ENCODE measurements at regions not wholly inside any gene's neighbourhood (a gene's known extent, or its start where the extent isn't known, plus 50 kb on each side); places are given as distances from the start of the nearest gene placed in this dataset.

- no peak overlapping the region for H3K27ac Mint-ChIP-seq (ENCODE audit: unreplicated experiment)
- DNase-seq (ENCODE audit: low spot score), result no peak
- H3K4me3 Mint-ChIP-seq (ENCODE audit: unreplicated experiment), result no peak overlapping the region
- H3K9me3 Mint-ChIP-seq (ENCODE audit: unreplicated experiment), result no peaks in the 10 kb centered on the region
- TF ChIP-seq CTCF (IDR thresholded peaks at IDR 0.05; ENCODE audit: unreplicated experiment), result no peak
- H3K27me3 Mint-ChIP-seq (ENCODE audit: unreplicated experiment), result peaks cover 2% of the 10 kb centered on the region
- no peaks in the 10 kb centered on the region for H3K36me3 Mint-ChIP-seq (ENCODE audit: low read depth, unreplicated experiment)
- H3K4me1 Mint-ChIP-seq (ENCODE audit: unreplicated experiment), result peaks cover 8% of the 10 kb centered on the region
These were observed 111.6 kb upstream of the ANO1 start for GRCh38 chr11:69966583-69966835.

GRCh38 chr11:69966910-69967483 is 111.1 kb upstream of the ANO1 start:
- Mint-ChIP-seq H3K27me3 (ENCODE audit: unreplicated experiment) (peaks cover 2% of the 10 kb centered on the region), H3K36me3 (ENCODE audit: low read depth, unreplicated experiment) (no peaks in the 10 kb centered on the region), H3K9me3 (ENCODE audit: unreplicated experiment) (no peaks in the 10 kb centered on the region), H3K4me3 (ENCODE audit: unreplicated experiment) (no peak overlapping the region), H3K4me1 (ENCODE audit: unreplicated experiment) (peaks cover 8% of the 10 kb centered on the region), H3K27ac (ENCODE audit: unreplicated experiment) (no peak overlapping the region)
- no peak for DNase-seq (ENCODE audit: low spot score)
- no peak for TF ChIP-seq CTCF (IDR thresholded peaks at IDR 0.05; ENCODE audit: unreplicated experiment)

- Mint-ChIP-seq H3K4me3 (ENCODE audit: unreplicated experiment) (no peak overlapping the region), H3K36me3 (ENCODE audit: low read depth, unreplicated experiment) (no peaks in the 10 kb centered on the region), H3K9me3 (ENCODE audit: unreplicated experiment) (no peaks in the 10 kb centered on the region), H3K27ac (ENCODE audit: unreplicated experiment) (no peak overlapping the region), H3K27me3 (ENCODE audit: unreplicated experiment) (peaks cover 1% of the 10 kb centered on the region), H3K4me1 (ENCODE audit: unreplicated experiment) (peaks cover 8% of the 10 kb centered on the region)
- TF ChIP-seq CTCF (IDR thresholded peaks at IDR 0.05; ENCODE audit: unreplicated experiment), result no peak
- DNase-seq (ENCODE audit: low spot score), result no peak
These were observed 110.6 kb upstream of the ANO1 start for GRCh38 chr11:69967484-69967883.

- no peak overlapping the region for H3K4me3 Mint-ChIP-seq (ENCODE audit: unreplicated experiment)
- TF ChIP-seq CTCF (IDR thresholded peaks at IDR 0.05; ENCODE audit: unreplicated experiment), result no peak
- no peak overlapping the region for H3K27ac Mint-ChIP-seq (ENCODE audit: unreplicated experiment)
- H3K9me3 Mint-ChIP-seq (ENCODE audit: unreplicated experiment), result no peaks in the 10 kb centered on the region
- DNase-seq (ENCODE audit: low spot score), result no peak
- H3K27me3 Mint-ChIP-seq (ENCODE audit: unreplicated experiment), result peaks cover 1% of the 10 kb centered on the region
- H3K4me1 Mint-ChIP-seq (ENCODE audit: unreplicated experiment), result peaks cover 8% of the 10 kb centered on the region
- H3K36me3 Mint-ChIP-seq (ENCODE audit: low read depth, unreplicated experiment), result no peaks in the 10 kb centered on the region
These were observed 109.4 kb upstream of the ANO1 start for GRCh38 chr11:69968396-69969347.
